Tibial artery (tissue), 4 donors: ENCODE measurements at regions not wholly inside any gene's neighbourhood (a gene's known extent, or its start where the extent isn't known, plus 50 kb on each side); places are given as distances from the start of the nearest gene placed in this dataset.

Experiments
- DNase-seq, 2 donors: peaks; one replicate each; pipeline ENCODE4 v3.0.0-alpha.2; 2019
- H3K27ac ChIP-seq, 2 donors: fragments of 200-600 bp; sonication (generic) in 1 of 2; 1 replicate in 1 of 2; 2 replicates in 1 of 2; pipeline ENCODE4 v1.5.1; 2018 to 2019; ENCODE audit warnings: mild to moderate bottlenecking in 1 of 2
- H3K27me3 ChIP-seq, 2 donors: fragments of 200-600 bp; sonication (generic) in 1 of 2; one replicate each; pipeline versions ENCODE4 v1.5.1 to v1.6.0; 2016 to 2019
- H3K36me3 ChIP-seq, 3 donors: fragments of 200-600 bp; sonication (generic) in 2 of 3; one replicate each; pipeline ENCODE4 v1.5.1; 2016 to 2019; ENCODE audit warnings: mild to moderate bottlenecking in 2 of 3
- H3K4me1 ChIP-seq, 4 donors: fragments of 200-600 bp; sonication (generic) in 2 of 4; 1 replicate in 3 of 4; 2 replicates in 1 of 4; pipeline ENCODE4 v1.5.1; 2016 to 2019
- H3K4me3 ChIP-seq, 2 donors: fragments of 200-600 bp; sonication (generic) in 1 of 2; 1 replicate in 1 of 2; 2 replicates in 1 of 2; pipeline ENCODE4 v1.5.1; 2018 to 2019; ENCODE audit warnings: mild to moderate bottlenecking in 2 of 2
- H3K9me3 ChIP-seq, 3 donors: fragments of 200-600 bp; sonication (generic) in 1 of 3; one replicate each; pipeline ENCODE4 v1.5.1; 2016 to 2019
- CTCF ChIP-seq, 2 experiments: fragments of 200-600 bp in 1 of 2; fragments of 450-650 bp in 1 of 2; IDR thresholded peaks; one replicate each; pipeline ENCODE4 v1.5.1; 2017 to 2019; ENCODE audit warnings: antibody characterized with exemption in 2 of 2, mild to moderate bottlenecking in 1 of 2, moderate library complexity in 1 of 2
- intact Hi-C: fragments of 100-400 bp; cut with DNase I; formaldehyde crosslinking; loops from one replicate; pipeline ENCODE4 v1.15.0; 2023; ENCODE audit warnings: low total_unique reads

- intact Hi-C loops = no loop called here
- H3K27me3 ChIP-seq = no peaks in the 10 kb centered on the region
Observed at GRCh38 chr2:34534341-34534740, 935.2 kb upstream of the FAM98A start.

GRCh38 chr2:34533585-34534183 is 934.6 kb upstream of the FAM98A start:
- Histone ChIP-seq H3K27ac (no peak overlapping the region), H3K4me3 (no peak overlapping the region), H3K4me1 (no peaks in the 10 kb centered on the region), H3K27me3 (no peaks in the 10 kb centered on the region), H3K36me3 (no peaks in the 10 kb centered on the region), H3K9me3 (no peaks in the 10 kb centered on the region)
- no peak for DNase-seq
- intact Hi-C loops = no loop called here
- no peak for TF ChIP-seq CTCF (IDR thresholded peaks at IDR 0.05)

More at GRCh38 chr2:34534341-34534740, 935.2 kb upstream of the FAM98A start:
- Histone ChIP-seq H3K4me1 (no peaks in the 10 kb centered on the region), H3K9me3 (no peaks in the 10 kb centered on the region), H3K36me3 (no peaks in the 10 kb centered on the region), H3K27ac (no peak overlapping the region), H3K4me3 (no peak overlapping the region)
- DNase-seq = no peak
- no peak for TF ChIP-seq CTCF (IDR thresholded peaks at IDR 0.05)

- H3K27me3 ChIP-seq = no peaks in the 10 kb centered on the region
- no peak for TF ChIP-seq CTCF (IDR thresholded peaks at IDR 0.05)
- H3K4me3 ChIP-seq = no peak overlapping the region
- H3K36me3 ChIP-seq = no peaks in the 10 kb centered on the region
- intact Hi-C loops = no loop called here
- H3K27ac ChIP-seq = no peak overlapping the region
- H3K9me3 ChIP-seq = no peaks in the 10 kb centered on the region
- DNase-seq = no peak
- H3K4me1 ChIP-seq = no peaks in the 10 kb centered on the region
Observed at GRCh38 chr2:34529965-34530364, 930.9 kb upstream of the FAM98A start.

GRCh38 chr2:34523958-34524514 is 924.9 kb upstream of the FAM98A start:
- TF ChIP-seq CTCF (IDR thresholded peaks at IDR 0.05) = no peak
- no peak for DNase-seq
- Histone ChIP-seq H3K4me3 (no peak overlapping the region), H3K27ac (no peak overlapping the region), H3K4me1 (no peaks in the 10 kb centered on the region), H3K9me3 (peaks cover 0 to 5% (median 0%) of the 10 kb centered on the region in 3 donors), H3K36me3 (no peaks in the 10 kb centered on the region), H3K27me3 (no peaks in the 10 kb centered on the region)
- intact Hi-C loops = no loop called here

- Histone ChIP-seq H3K27me3 (no peaks in the 10 kb centered on the region), H3K27ac (no peak overlapping the region), H3K9me3 (peaks cover 0 to 5% (median 0%) of the 10 kb centered on the region in 3 donors), H3K4me1 (no peaks in the 10 kb centered on the region), H3K4me3 (no peak overlapping the region), H3K36me3 (no peaks in the 10 kb centered on the region)
- TF ChIP-seq CTCF (IDR thresholded peaks at IDR 0.05) = no peak
- intact Hi-C loops = no loop called here
- no peak for DNase-seq
Observed at GRCh38 chr2:34519659-34520058, 920.6 kb upstream of the FAM98A start.
